Right atrium auricular region (tissue), 2 donors: ENCODE measurements at regions not wholly inside any gene's neighbourhood (a gene's known extent, or its start where the extent isn't known, plus 50 kb on each side); places are given as distances from the start of the nearest gene placed in this dataset.

ENCODE experiments used
- DNase-seq: peaks from one replicate; pipeline ENCODE4 v3.0.0-alpha.2; 2019; ENCODE audit warnings: low spot score
- H3K27ac ChIP-seq, 2 donors: fragments of 200-600 bp; sonication (generic); 1 replicate in 1 of 2; 2 replicates in 1 of 2; pipeline ENCODE4 v1.5.1; 2016 to 2019
- H3K27me3 ChIP-seq, 2 donors: fragments of 200-600 bp; sonication (generic); one replicate each; pipeline versions ENCODE4 v1.5.1 to v1.6.0; 2017 to 2019
- H3K36me3 ChIP-seq: fragments of 200-600 bp; sonication (generic); one replicate; pipeline ENCODE4 v1.5.1; 2016
- H3K4me1 ChIP-seq, 2 donors: fragments of 200-600 bp; sonication (generic); one replicate each; pipeline versions ENCODE4 v1.5.1 to v1.6.0; 2017 to 2019
- H3K4me3 ChIP-seq, 2 donors: fragments of 200-600 bp; sonication (generic); 1 replicate in 1 of 2; 2 replicates in 1 of 2; pipeline ENCODE4 v1.5.1; 2017 to 2019; ENCODE audit warnings: mild to moderate bottlenecking in 1 of 2, moderate library complexity in 1 of 2
- H3K9me3 ChIP-seq, 2 donors: fragments of 200-600 bp; sonication (generic); one replicate each; pipeline ENCODE4 v1.5.1; 2019
- CTCF ChIP-seq, 2 donors: fragments of 200-600 bp; sonication (generic); IDR thresholded peaks; one replicate each; pipeline ENCODE4 v1.5.1; 2019; ENCODE audit warnings: antibody characterized with exemption in 2 of 2

GRCh38 chr2:57602733-57603132 lies 443.9 kb upstream of the VRK2 start:
- H3K27me3 ChIP-seq: no peaks in the 10 kb centered on the region
- H3K4me3 ChIP-seq: no peak overlapping the region
- H3K9me3 ChIP-seq: peaks cover 0 to 6% of the 10 kb centered on the region in 2 donors
- no peaks in the 10 kb centered on the region for H3K4me1 ChIP-seq
- no peaks in the 10 kb centered on the region for H3K36me3 ChIP-seq
- no peak overlapping the region for H3K27ac ChIP-seq
- DNase-seq: no peak
- no peak for TF ChIP-seq CTCF (IDR thresholded peaks at IDR 0.05)

GRCh38 chr2:57614988-57615387 lies 431.6 kb upstream of the VRK2 start:
- Histone ChIP-seq H3K27ac (no peak overlapping the region), H3K27me3 (no peaks in the 10 kb centered on the region), H3K36me3 (no peaks in the 10 kb centered on the region), H3K4me1 (no peaks in the 10 kb centered on the region), H3K9me3 (no peaks in the 10 kb centered on the region), H3K4me3 (no peak overlapping the region)
- DNase-seq: no peak
- TF ChIP-seq CTCF (IDR thresholded peaks at IDR 0.05): no peak

GRCh38 chr2:57615855-57616556 lies 430.6 kb upstream of the VRK2 start:
- Histone ChIP-seq H3K4me3 (no peak overlapping the region), H3K27ac (no peak overlapping the region), H3K9me3 (no peaks in the 10 kb centered on the region), H3K36me3 (no peaks in the 10 kb centered on the region), H3K4me1 (no peaks in the 10 kb centered on the region), H3K27me3 (no peaks in the 10 kb centered on the region)
- DNase-seq: no peak
- TF ChIP-seq CTCF (IDR thresholded peaks at IDR 0.05): no peak

GRCh38 chr2:57617318-57617717 lies 429.3 kb upstream of the VRK2 start:
- no peak for DNase-seq
- Histone ChIP-seq H3K4me1 (no peaks in the 10 kb centered on the region), H3K27ac (no peak overlapping the region), H3K4me3 (no peak overlapping the region), H3K9me3 (no peaks in the 10 kb centered on the region), H3K27me3 (no peaks in the 10 kb centered on the region), H3K36me3 (no peaks in the 10 kb centered on the region)
- no peak for TF ChIP-seq CTCF (IDR thresholded peaks at IDR 0.05)

GRCh38 chr2:57621122-57621663 lies 425.4 kb upstream of the VRK2 start:
- H3K9me3 ChIP-seq: no peaks in the 10 kb centered on the region
- no peaks in the 10 kb centered on the region for H3K36me3 ChIP-seq
- H3K27ac ChIP-seq: no peak overlapping the region
- no peak for TF ChIP-seq CTCF (IDR thresholded peaks at IDR 0.05)
- no peak for DNase-seq
- no peaks in the 10 kb centered on the region for H3K27me3 ChIP-seq
- H3K4me1 ChIP-seq: no peaks in the 10 kb centered on the region
- H3K4me3 ChIP-seq: no peak overlapping the region

GRCh38 chr2:57622009-57622408 lies 424.6 kb upstream of the VRK2 start:
- no peak for DNase-seq
- Histone ChIP-seq H3K4me3 (no peak overlapping the region), H3K27ac (no peak overlapping the region), H3K36me3 (no peaks in the 10 kb centered on the region), H3K4me1 (no peaks in the 10 kb centered on the region), H3K27me3 (no peaks in the 10 kb centered on the region), H3K9me3 (no peaks in the 10 kb centered on the region)
- no peak for TF ChIP-seq CTCF (IDR thresholded peaks at IDR 0.05)
